Stomach (tissue), 8 donors: ENCODE measurements at regions not wholly inside any gene's neighbourhood (a gene's known extent, or its start where the extent isn't known, plus 50 kb on each side); places are given as distances from the start of the nearest gene placed in this dataset.

Experiments
- DNase-seq, 2 donors: peaks; one replicate each; pipeline versions ENCODE4 v3.0.0 to v3.0.0-alpha.2; 2013 to 2019
- H3K27ac ChIP-seq, 5 donors: fragments of 200-600 bp in 4 of 5; sonication (generic) in 4 of 5; one replicate each; pipeline ENCODE4 v1.5.1; 2013 to 2019; ENCODE audit warnings: mild to moderate bottlenecking in 1 of 5, moderate library complexity in 1 of 5
- H3K27me3 ChIP-seq, 3 donors: fragments of 200-600 bp; sonication (generic); one replicate each; pipeline ENCODE4 v1.5.1; 2017 to 2019; ENCODE audit warnings: mixed run types in 1 of 3
- H3K36me3 ChIP-seq, 4 donors: fragments of 200-600 bp; sonication (generic); 1 replicate in 3 of 4; 2 replicates in 1 of 4; pipeline ENCODE4 v1.5.1; 2016 to 2019
- H3K4me1 ChIP-seq, 4 donors: fragments of 200-600 bp; sonication (generic); one replicate each; pipeline ENCODE4 v1.5.1; 2016 to 2019
- H3K4me3 ChIP-seq, 4 donors: fragments of 200-600 bp; sonication (generic) in 3 of 4; one replicate each; pipeline ENCODE4 v1.5.1; 2016 to 2019; ENCODE audit warnings: mild to moderate bottlenecking in 1 of 4
- H3K9me3 ChIP-seq, 4 donors: fragments of 200-600 bp; sonication (generic); one replicate each; pipeline ENCODE4 v1.5.1; 2016 to 2019
- EP300 ChIP-seq: sonication (generic); formaldehyde crosslinking; IDR thresholded peaks from one replicate; pipeline ENCODE4 v1.6.1; 2017; ENCODE audit warnings: antibody characterized with exemption
- POLR2A ChIP-seq, 4 donors: fragments of 450-650 bp; IDR thresholded peaks; one replicate each; pipeline ENCODE4 v1.6.1; 2016; ENCODE audit warnings: antibody characterized with exemption in 4 of 4, control low read depth in 2 of 4, mild to moderate bottlenecking in 1 of 4, moderate library complexity in 1 of 4
- POLR2AphosphoS5 ChIP-seq, 3 donors: sonication (generic); formaldehyde crosslinking; IDR thresholded peaks; one replicate each; pipeline ENCODE4 v1.6.1; 2016; ENCODE audit warnings: antibody characterized with exemption in 3 of 3
- WGBS, 5 donors: extraction: QIAGEN DNeasy Blood & Tissue Kit in 3 of 5; methylation state at CpG; one replicate each; pipeline versions ENCODE4 v1.1.5 to v1.1.7; 2013 to 2018; 5-methylcytosine and 5-hydroxymethylcytosine counted together
- intact Hi-C: fragments of 100-400 bp; cut with DNase I; formaldehyde crosslinking; loops from one replicate; pipeline ENCODE4 v1.15.1; 2023; ENCODE audit warnings: low total_unique reads
- TF ChIP-seq, protein P1 (sequence below), 7 experiments: fragments of 450-650 bp in 4 of 7; fragments of 200-600 bp in 3 of 7; sonication (generic) in 3 of 7; IDR thresholded peaks; one replicate each; pipeline ENCODE4 v1.5.1; 2016 to 2019; ENCODE audit warnings: antibody characterized with exemption in 7 of 7, control low read depth in 2 of 7, mild to moderate bottlenecking in 1 of 7
- donor health status: healthy with polysubstance abuse.
- donor health status: Bipolar disorder and iron deficiency.
- donor health status: healthy.

- DNase-seq, result peak in 1 of 2 donors; percentile 66
- Histone ChIP-seq H3K36me3 (no peaks in the 10 kb centered on the region), H3K4me3 (no peak overlapping the region), H3K9me3 (no peaks in the 10 kb centered on the region), H3K27me3 (peaks cover 0 to 37% (median 21%) of the 10 kb centered on the region in 3 donors), H3K27ac (no peak overlapping the region), H3K4me1 (peaks cover 11 to 30% (median 23%) of the 10 kb centered on the region in 4 donors)
- TF ChIP-seq, protein P1, sequence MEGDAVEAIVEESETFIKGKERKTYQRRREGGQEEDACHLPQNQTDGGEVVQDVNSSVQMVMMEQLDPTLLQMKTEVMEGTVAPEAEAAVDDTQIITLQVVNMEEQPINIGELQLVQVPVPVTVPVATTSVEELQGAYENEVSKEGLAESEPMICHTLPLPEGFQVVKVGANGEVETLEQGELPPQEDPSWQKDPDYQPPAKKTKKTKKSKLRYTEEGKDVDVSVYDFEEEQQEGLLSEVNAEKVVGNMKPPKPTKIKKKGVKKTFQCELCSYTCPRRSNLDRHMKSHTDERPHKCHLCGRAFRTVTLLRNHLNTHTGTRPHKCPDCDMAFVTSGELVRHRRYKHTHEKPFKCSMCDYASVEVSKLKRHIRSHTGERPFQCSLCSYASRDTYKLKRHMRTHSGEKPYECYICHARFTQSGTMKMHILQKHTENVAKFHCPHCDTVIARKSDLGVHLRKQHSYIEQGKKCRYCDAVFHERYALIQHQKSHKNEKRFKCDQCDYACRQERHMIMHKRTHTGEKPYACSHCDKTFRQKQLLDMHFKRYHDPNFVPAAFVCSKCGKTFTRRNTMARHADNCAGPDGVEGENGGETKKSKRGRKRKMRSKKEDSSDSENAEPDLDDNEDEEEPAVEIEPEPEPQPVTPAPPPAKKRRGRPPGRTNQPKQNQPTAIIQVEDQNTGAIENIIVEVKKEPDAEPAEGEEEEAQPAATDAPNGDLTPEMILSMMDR (IDR thresholded peaks at IDR 0.05), result peak in 3 of 7 experiments; percentile 22 to 54 (median 53)
- TF ChIP-seq POLR2AphosphoS5 (IDR thresholded peaks at IDR 0.05), result no peak
- intact Hi-C loops, result no loop called here
- 47 to 57% (median 50%) methylated on average over 4 of the region's 4 CpGs for WGBS, 5 donors
Observed at GRCh38 chr4:24476282-24476681, 108.1 kb downstream of the DHX15 start.

- Histone ChIP-seq H3K4me3 (no peak overlapping the region), H3K4me1 (peaks cover 16 to 34% (median 28%) of the 10 kb centered on the region in 4 donors), H3K27ac (no peak overlapping the region), H3K27me3 (peaks cover 0 to 42% (median 26%) of the 10 kb centered on the region in 3 donors), H3K36me3 (no peaks in the 10 kb centered on the region), H3K9me3 (no peaks in the 10 kb centered on the region)
- 66 to 80% (median 74%) methylated on average over 3 of the region's 3 CpGs for WGBS, 5 donors
- TF ChIP-seq POLR2AphosphoS5 (IDR thresholded peaks at IDR 0.05) (no peak), POLR2A (IDR thresholded peaks at IDR 0.05) (no peak), EP300 (no peak)
- TF ChIP-seq, protein P1 (IDR thresholded peaks at IDR 0.05), result no peak
- intact Hi-C loops, result no loop called here
- no peak for DNase-seq
Observed at GRCh38 chr4:24475756-24476155, 108.6 kb downstream of the DHX15 start.

GRCh38 chr4:24473309-24473721 is 111.0 kb downstream of the DHX15 start:
- Histone ChIP-seq H3K36me3 (no peaks in the 10 kb centered on the region), H3K27me3 (peaks cover 3 to 66% (median 39%) of the 10 kb centered on the region in 3 donors), H3K4me3 (peak overlapping the region; percentile 58 to 74 (median 67)), H3K9me3 (no peaks in the 10 kb centered on the region), H3K4me1 (peaks cover 29 to 48% (median 45%) of the 10 kb centered on the region in 4 donors), H3K27ac (peak overlapping the region; percentile 41 to 84 (median 72))
- DNase-seq, result peak in 1 of 2 donors; percentile 65
- intact Hi-C loops, result no loop called here
- TF ChIP-seq EP300, result no peak
- no peak for TF ChIP-seq POLR2A (IDR thresholded peaks at IDR 0.05)
- TF ChIP-seq, protein P1 (IDR thresholded peaks at IDR 0.05), result no peak
- TF ChIP-seq POLR2AphosphoS5 (IDR thresholded peaks at IDR 0.05), result no peak
- 0 to 1% (median 1%) methylated on average over 13 of the region's 13 CpGs for WGBS, 5 donors

- peaks cover 29 to 48% (median 43%) of the 10 kb centered on the region in 4 donors for H3K4me1 ChIP-seq
- peak; percentile 76 to 92 for DNase-seq
- WGBS, 5 donors, result 0 to 1% (median 0%) methylated on average over 68 to 93 of the region's 93 CpGs
- TF ChIP-seq EP300 (no peak), POLR2AphosphoS5 (IDR thresholded peaks at IDR 0.05) (peak in 2 of 3 donors; percentile 32 to 50), POLR2A (IDR thresholded peaks at IDR 0.05) (no peak)
- TF ChIP-seq, protein P1 (IDR thresholded peaks at IDR 0.05), result peak in 5 of 7 experiments; percentile 44 to 74 (median 63)
- peak overlapping the region; percentile 58 to 74 (median 67) for H3K4me3 ChIP-seq
- peak overlapping the region; percentile 41 to 84 (median 72) for H3K27ac ChIP-seq
- peaks cover 3 to 72% (median 36%) of the 10 kb centered on the region in 3 donors for H3K27me3 ChIP-seq
- no peaks in the 10 kb centered on the region for H3K36me3 ChIP-seq
- no peaks in the 10 kb centered on the region for H3K9me3 ChIP-seq
- intact Hi-C loops, result no loop called here
Observed at GRCh38 chr4:24472514-24473308, 111.6 kb downstream of the DHX15 start.
